GM21786 (cell line): ENCODE measurements at regions not wholly inside any gene's neighbourhood (a gene's known extent, or its start where the extent isn't known, plus 50 kb on each side); places are given as distances from the start of the nearest gene placed in this dataset.
"Not testable (repeated sequence)": the region's sequence is repeated elsewhere in the genome, so short reads cannot be mapped to it uniquely, and the experiment has no call there.

Experiments
- ATAC-seq: cut with Tn5 transposase; IDR thresholded peaks from one replicate; pipeline ENCODE4 v1.9.1; 2021; ENCODE audit not compliant: unreplicated experiment

- ATAC-seq: not testable (repeated sequence)
Observed at GRCh38 chr7:13806089-13806867, 183.2 kb downstream of the ETV1 start.

- ATAC-seq: not testable (repeated sequence)
Observed at GRCh38 chr7:13817230-13817629, 172.2 kb downstream of the ETV1 start.

- no peak for ATAC-seq
Observed at GRCh38 chr7:13821152-13821787, 168.2 kb downstream of the ETV1 start.

GRCh38 chr7:13822678-13823077 lies 166.8 kb downstream of the ETV1 start:
- ATAC-seq: no peak

GRCh38 chr7:13826752-13827151 lies 162.7 kb downstream of the ETV1 start:
- no peak for ATAC-seq

- no peak for ATAC-seq
Observed at GRCh38 chr7:13827716-13828115, 161.8 kb downstream of the ETV1 start.

- ATAC-seq: no peak
Observed at GRCh38 chr7:13829231-13829630, 160.2 kb downstream of the ETV1 start.

- no peak for ATAC-seq
Observed at GRCh38 chr7:13829914-13830900, 159.3 kb downstream of the ETV1 start.

- ATAC-seq: no peak
Observed at GRCh38 chr7:13832346-13832745, 157.1 kb downstream of the ETV1 start.

GRCh38 chr7:13834328-13834761 lies 155.1 kb downstream of the ETV1 start:
- no peak for ATAC-seq

GRCh38 chr7:13835442-13835841 lies 154.0 kb downstream of the ETV1 start:
- ATAC-seq: no peak

- ATAC-seq: no peak
Observed at GRCh38 chr7:13839063-13839462, 150.4 kb downstream of the ETV1 start.
